ENCODE measurements at regions not wholly inside any gene's neighbourhood (a gene's known extent, or its start where the extent isn't known, plus 50 kb on each side); places are given as distances from the start of the nearest gene placed in this dataset.

- TF ChIP-seq CTCF (IDR thresholded peaks at IDR 0.05; ENCODE audit: low read depth, low read length) (no peak), POLR2A (IDR thresholded peaks at IDR 0.05; ENCODE audit: extremely low read depth, insufficient read length) (no peak)
- TF ChIP-seq, protein P1, sequence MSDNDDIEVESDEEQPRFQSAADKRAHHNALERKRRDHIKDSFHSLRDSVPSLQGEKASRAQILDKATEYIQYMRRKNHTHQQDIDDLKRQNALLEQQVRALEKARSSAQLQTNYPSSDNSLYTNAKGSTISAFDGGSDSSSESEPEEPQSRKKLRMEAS (IDR thresholded peaks at IDR 0.05; ENCODE audit: low read depth, low read length): no peak
Observed at GRCh38 chr13:34513526-34513925, 428.5 kb upstream of the NBEA start.
